Spleen (tissue), 11 donors: ENCODE measurements at regions not wholly inside any gene's neighbourhood (a gene's known extent, or its start where the extent isn't known, plus 50 kb on each side); places are given as distances from the start of the nearest gene placed in this dataset.

Source experiments
- DNase-seq: peaks from one replicate; pipeline ENCODE4 v3.0.0-alpha.2; 2020
- H3K27ac ChIP-seq, 8 donors: fragments of 200-600 bp; sonication (generic) in 7 of 8; 1 replicate in 4 of 8; 2 replicates in 4 of 8; pipeline versions ENCODE4 v1.5.0 to v1.8.0; 2016 to 2021; ENCODE audit warnings: inconsistent platforms in 4 of 8, mild to moderate bottlenecking in 4 of 8, moderate library complexity in 1 of 8
- H3K27me3 ChIP-seq, 7 donors: fragments of 200-600 bp; sonication (generic) in 6 of 7; replicated peaks in 1 of 7; 1 replicate in 4 of 7; 2 replicates in 3 of 7; pipeline versions ENCODE4 v1.5.0 to v1.8.0; 2016 to 2021; ENCODE audit warnings: inconsistent platforms in 3 of 7, mild to moderate bottlenecking in 1 of 7
- H3K36me3 ChIP-seq, 6 donors: fragments of 200-600 bp; sonication (generic) in 5 of 6; 1 replicate in 4 of 6; 2 replicates in 2 of 6; pipeline versions ENCODE4 v1.5.0 to v1.8.0; 2016 to 2021; ENCODE audit warnings: inconsistent platforms in 2 of 6
- H3K4me1 ChIP-seq, 6 donors: fragments of 200-600 bp; sonication (generic) in 5 of 6; 1 replicate in 3 of 6; 2 replicates in 3 of 6; pipeline versions ENCODE4 v1.5.0 to v1.8.0; 2016 to 2021; ENCODE audit warnings: inconsistent platforms in 3 of 6
- H3K4me3 ChIP-seq, 8 donors: fragments of 200-600 bp; sonication (generic) in 7 of 8; 1 replicate in 4 of 8; 2 replicates in 4 of 8; pipeline versions ENCODE4 v1.5.0 to v1.8.0; 2016 to 2021; ENCODE audit warnings: inconsistent platforms in 4 of 8, mild to moderate bottlenecking in 4 of 8, moderate library complexity in 2 of 8
- H3K9me3 ChIP-seq, 8 donors: fragments of 200-600 bp; sonication (generic) in 7 of 8; 1 replicate in 4 of 8; 2 replicates in 4 of 8; pipeline versions ENCODE4 v1.5.0 to v1.8.0; 2016 to 2021; ENCODE audit warnings: inconsistent platforms in 4 of 8
- CTCF ChIP-seq, 11 experiments: fragments of 200-600 bp in 7 of 11; fragments of 450-650 bp in 4 of 11; sonication (generic) in 4 of 11; IDR thresholded peaks in 8 of 11; conservative IDR thresholded peaks in 3 of 11; 1 replicate in 7 of 11; 2 replicates in 4 of 11; pipeline versions ENCODE4 v1.4.0 to v1.8.0; 2016 to 2021; ENCODE audit warnings: antibody characterized with exemption in 11 of 11, inconsistent platforms in 4 of 11, mild to moderate bottlenecking in 1 of 11
- POLR2A ChIP-seq, 3 donors: fragments of 450-650 bp; IDR thresholded peaks; one replicate each; pipeline ENCODE4 v1.5.1; 2017; ENCODE audit warnings: antibody characterized with exemption in 3 of 3, mild to moderate bottlenecking in 1 of 3
- POLR2AphosphoS5 ChIP-seq, 3 donors: sonication (generic); formaldehyde crosslinking; IDR thresholded peaks; one replicate each; pipeline ENCODE4 v1.5.1; 2017; ENCODE audit warnings: antibody characterized with exemption in 3 of 3
- WGBS, 5 donors: extraction: QIAGEN DNeasy Blood & Tissue Kit in 3 of 5; methylation state at CpG; one replicate each; pipeline versions ENCODE4 v1.1.5 to v1.1.7; 2013 to 2018; 5-methylcytosine and 5-hydroxymethylcytosine counted together
- intact Hi-C: fragments of 100-400 bp; cut with DNase I; formaldehyde crosslinking; loops from one replicate; pipeline ENCODE4 v1.15.0; 2023; ENCODE audit warnings: low total_unique reads
- donor health status: healthy with polysubstance abuse.
- donor health status: DM: no; HTN: no; CAD: no; lungs with moderate emphysema.
- donor health status: DM: no; HTN: no; CAD: no.
- donor health status: Bipolar disorder and iron deficiency.
- donor health status: healthy.
- donor health status: DM: no; HTN: no; CAD: no.
- donor health status: DM: yes; HTN: yes; CAD: no.

- TF ChIP-seq POLR2A (IDR thresholded peaks at IDR 0.05) (no peak), CTCF (IDR thresholded peaks at IDR 0.05 in 8 of 11, conservative IDR thresholded peaks at IDR 0.05 in 3 of 11) (no peak)
- Histone ChIP-seq H3K4me1 (no peaks in the 10 kb centered on the region), H3K27me3 (no peaks in the 10 kb centered on the region), H3K4me3 (no peak overlapping the region), H3K27ac (no peak overlapping the region), H3K9me3 (no peaks in the 10 kb centered on the region), H3K36me3 (no peaks in the 10 kb centered on the region)
- WGBS, 5 donors = 46 to 76% (median 67%) methylated on average over 2 of the region's 2 CpGs
- DNase-seq = no peak
- intact Hi-C loops = no loop called here
Observed at GRCh38 chr5:38168029-38168428, 90.3 kb upstream of the EGFLAM start.

- Histone ChIP-seq H3K36me3 (no peaks in the 10 kb centered on the region), H3K27ac (no peak overlapping the region), H3K9me3 (no peaks in the 10 kb centered on the region), H3K27me3 (no peaks in the 10 kb centered on the region), H3K4me1 (no peaks in the 10 kb centered on the region), H3K4me3 (no peak overlapping the region)
- intact Hi-C loops = no loop called here
- no peak for DNase-seq
- TF ChIP-seq POLR2AphosphoS5 (IDR thresholded peaks at IDR 0.05) = no peak
- TF ChIP-seq POLR2A (IDR thresholded peaks at IDR 0.05) = no peak
- no peak for TF ChIP-seq CTCF (IDR thresholded peaks at IDR 0.05 in 8 of 11, conservative IDR thresholded peaks at IDR 0.05 in 3 of 11)
- WGBS, 5 donors = 40 to 59% (median 51%) methylated on average over 11 to 12 of the region's 12 CpGs
Observed at GRCh38 chr5:38167562-38167996, 90.8 kb upstream of the EGFLAM start.

- TF ChIP-seq CTCF (IDR thresholded peaks at IDR 0.05 in 8 of 11, conservative IDR thresholded peaks at IDR 0.05 in 3 of 11) = no peak
- TF ChIP-seq POLR2A (IDR thresholded peaks at IDR 0.05) = no peak
- no peak for TF ChIP-seq POLR2AphosphoS5 (IDR thresholded peaks at IDR 0.05)
- WGBS, 5 donors = 81 to 92% (median 82%) methylated on average over 11 of the region's 11 CpGs
- H3K9me3 ChIP-seq = peaks cover 0 to 4% (median 0%) of the 10 kb centered on the region in 8 donors
- no peak overlapping the region for H3K4me3 ChIP-seq
- intact Hi-C loops = no loop called here
- DNase-seq = no peak
- no peaks in the 10 kb centered on the region for H3K27me3 ChIP-seq
- no peak overlapping the region for H3K27ac ChIP-seq
- no peaks in the 10 kb centered on the region for H3K4me1 ChIP-seq
- H3K36me3 ChIP-seq = no peaks in the 10 kb centered on the region
Observed at GRCh38 chr5:38166832-38167231, 91.5 kb upstream of the EGFLAM start.

- intact Hi-C loops = no loop called here
- H3K9me3 ChIP-seq = peaks cover 0 to 4% (median 0%) of the 10 kb centered on the region in 8 donors
- no peak for TF ChIP-seq POLR2AphosphoS5 (IDR thresholded peaks at IDR 0.05)
- no peaks in the 10 kb centered on the region for H3K36me3 ChIP-seq
- H3K27ac ChIP-seq = no peak overlapping the region
- peaks cover 0 to under 1% (median 0%) of the 10 kb centered on the region in 7 donors for H3K27me3 ChIP-seq
- no peaks in the 10 kb centered on the region for H3K4me1 ChIP-seq
- DNase-seq = no peak
- H3K4me3 ChIP-seq = no peak overlapping the region
- 88 to 92% (median 89%) methylated on average over 12 of the region's 12 CpGs for WGBS, 5 donors
Observed at GRCh38 chr5:38165435-38165834, 92.9 kb upstream of the EGFLAM start.
